Cardiac septum (tissue), 1 donor: ENCODE measurements at regions not wholly inside any gene's neighbourhood (a gene's known extent, or its start where the extent isn't known, plus 50 kb on each side); places are given as distances from the start of the nearest gene placed in this dataset.
"Not testable (repeated sequence)": the region's sequence is repeated elsewhere in the genome, so short reads cannot be mapped to it uniquely, and the experiment has no call there.

Experiments used
- DNase-seq: peaks from one replicate; pipeline ENCODE4 v3.0.0-alpha.2; 2020; ENCODE audit warnings: low spot score
- intact Hi-C: fragments of 100-400 bp; cut with DNase I; formaldehyde crosslinking; loops from one replicate; pipeline ENCODE4 v1.14.0; 2022
- donor health status: DM: no; HTN: no; CAD: no.

- intact Hi-C loops = loop anchor here (10.0 kb wide), 1 partner anchor 1605 kb away; a partner anchor contains a TSS
- DNase-seq = no peak
Measured at GRCh38 chr6:27829453-27830211, 82.6 kb downstream of the OR2B2 start.

- DNase-seq, intact Hi-C loops: not testable (repeated sequence)
Measured at GRCh38 chr6:27827477-27827876, 84.7 kb downstream of the OR2B2 start.

- DNase-seq, intact Hi-C loops: not testable (repeated sequence)
Measured at GRCh38 chr6:27826612-27826985, 85.6 kb downstream of the OR2B2 start.

DNA sequence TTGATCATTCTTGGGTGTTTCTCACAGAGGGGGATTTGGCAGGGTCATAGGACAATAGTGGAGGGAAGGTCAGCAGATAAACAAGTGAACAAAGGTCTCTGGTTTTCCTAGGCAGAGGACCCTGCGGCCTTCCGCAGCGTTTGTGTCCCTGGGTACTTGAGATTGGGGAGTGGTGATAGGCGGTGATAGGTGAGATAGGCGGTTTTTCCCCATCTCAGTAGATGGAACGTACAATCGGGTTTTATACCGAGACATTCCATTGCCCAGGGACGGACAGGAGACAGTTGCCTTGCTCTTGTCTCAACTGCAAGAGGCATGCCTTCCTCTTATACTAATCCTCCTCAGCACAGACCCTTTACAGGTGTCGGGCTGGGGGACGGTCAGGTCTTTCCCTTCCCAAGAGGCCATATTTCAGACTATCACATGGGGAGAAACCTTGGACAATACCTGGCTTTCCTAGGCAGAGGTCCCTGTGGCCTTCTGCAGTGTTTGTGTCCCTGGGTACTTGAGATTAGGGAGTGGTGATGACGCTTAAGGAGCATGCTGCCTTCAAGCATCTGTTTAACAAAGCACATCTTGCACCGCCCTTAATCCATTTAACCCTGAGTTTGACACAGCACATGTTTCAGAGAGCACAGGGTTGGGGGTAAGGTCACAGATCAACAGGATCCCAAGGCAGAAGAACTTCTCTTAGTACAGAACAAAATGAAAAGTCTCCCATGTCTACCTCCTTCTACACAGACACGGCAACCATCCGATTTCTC, 86.2 kb downstream of the OR2B2 start:
- intact Hi-C loops, DNase-seq: not testable (repeated sequence)

GRCh38 chr6:27825025-27825793, 87.0 kb downstream of the OR2B2 start:
- intact Hi-C loops = no loop called here
- DNase-seq = no peak

DNA sequence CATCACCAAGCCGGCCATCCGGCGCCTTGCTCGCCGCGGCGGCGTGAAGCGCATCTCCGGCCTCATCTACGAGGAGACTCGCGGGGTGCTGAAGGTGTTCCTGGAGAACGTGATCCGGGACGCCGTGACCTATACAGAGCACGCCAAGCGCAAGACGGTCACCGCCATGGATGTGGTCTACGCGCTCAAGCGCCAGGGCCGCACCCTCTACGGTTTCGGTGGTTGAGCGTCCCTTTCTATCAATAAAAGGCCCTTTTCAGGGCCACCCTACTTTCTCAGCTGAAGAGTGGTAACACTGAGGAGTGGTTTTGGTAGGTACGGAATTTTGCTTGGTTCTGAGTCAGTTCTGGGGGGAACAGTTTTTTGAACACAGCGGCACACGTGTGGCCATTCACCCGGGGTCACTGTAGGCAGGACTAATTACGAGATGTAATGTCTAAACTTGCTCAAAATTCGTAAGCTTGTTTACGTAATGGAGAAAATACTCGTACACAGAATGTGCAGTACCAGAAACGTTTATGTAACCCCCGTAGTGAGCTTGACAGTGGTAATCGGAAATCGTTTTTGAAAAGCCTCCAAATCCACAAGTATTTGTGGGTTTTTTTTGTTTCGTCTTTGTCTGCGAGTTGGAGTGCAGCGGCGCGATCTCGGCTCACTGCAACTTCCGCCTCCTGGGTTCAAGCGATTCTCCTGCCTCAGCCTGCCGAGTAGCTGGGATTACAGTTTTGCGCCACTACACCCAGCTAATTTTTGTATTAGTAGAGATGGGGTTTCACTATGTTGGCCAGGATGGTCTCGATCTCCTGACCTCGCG, 87.8 kb downstream of the OR2B2 start:
- not testable (repeated sequence) for DNase-seq

DNA sequence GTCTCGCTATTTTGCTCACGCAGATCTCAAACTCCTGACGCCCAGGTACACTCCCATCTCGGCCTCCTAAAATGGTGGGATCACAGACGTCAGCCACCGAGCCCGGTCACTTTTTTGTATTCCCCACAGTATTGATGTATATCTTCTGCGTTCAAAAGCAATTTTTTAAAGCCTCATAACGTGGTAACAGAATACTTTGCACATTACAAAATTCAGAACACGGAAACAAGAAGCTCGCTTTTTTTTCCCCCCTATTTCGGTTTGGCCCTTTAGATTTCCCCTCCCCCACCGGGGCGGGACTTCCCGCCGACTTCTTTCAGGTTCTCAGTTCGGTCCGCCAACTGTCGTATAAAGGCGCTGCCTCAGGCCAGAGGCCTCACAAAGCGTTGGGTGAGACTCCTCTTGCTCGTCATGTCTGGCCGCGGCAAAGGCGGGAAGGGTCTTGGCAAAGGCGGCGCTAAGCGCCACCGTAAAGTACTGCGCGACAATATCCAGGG, 88.4 kb downstream of the OR2B2 start:
- intact Hi-C loops, DNase-seq: not testable (repeated sequence)

More for the DNA sequence above, 87.8 kb downstream of the OR2B2 start:
- intact Hi-C loops = not testable (repeated sequence)

GRCh38 chr6:27816906-27817305, 95.3 kb downstream of the OR2B2 start:
- intact Hi-C loops = loop anchor here (10.0 kb wide), 1 partner anchor 1782 kb away; a partner anchor contains a TSS
- DNase-seq = no peak

DNA sequence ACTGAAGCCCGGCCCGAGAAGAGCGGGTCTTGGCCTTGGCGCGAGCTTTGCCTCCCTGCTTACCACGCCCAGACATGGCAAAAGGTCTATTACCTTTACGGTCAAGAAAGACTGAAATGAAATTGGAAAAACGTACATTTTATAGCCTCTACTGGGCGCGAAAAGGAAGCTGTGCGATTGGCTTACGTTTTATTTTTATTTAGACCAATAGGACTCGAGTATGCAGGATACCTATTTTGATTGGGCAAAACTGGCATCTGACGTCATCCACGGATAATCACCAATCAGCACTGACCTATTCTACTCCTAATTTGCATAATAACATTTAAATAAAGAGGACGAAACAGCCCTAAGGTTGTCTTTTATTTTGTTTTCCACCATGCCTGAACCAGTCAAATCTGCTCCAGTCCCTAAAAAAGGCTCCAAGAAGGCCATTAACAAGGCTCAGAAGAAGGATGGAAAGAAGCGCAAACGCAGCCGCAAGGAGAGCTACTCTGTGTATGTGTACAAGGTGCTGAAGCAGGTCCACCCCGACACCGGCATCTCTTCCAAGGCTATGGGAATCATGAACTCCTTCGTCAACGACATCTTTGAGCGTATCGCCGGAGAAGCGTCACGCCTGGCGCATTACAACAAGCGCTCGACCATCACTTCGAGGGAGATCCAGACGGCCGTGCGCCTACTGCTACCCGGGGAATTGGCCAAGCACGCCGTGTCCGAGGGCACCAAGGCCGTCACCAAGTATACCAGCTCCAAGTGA, 97.4 kb downstream of the OR2B2 start:
- no peak for DNase-seq
- intact Hi-C loops = loop anchor here (5.0 to 10.0 kb wide), 2 partner anchors 77 to 1780 kb away; a partner anchor contains a TSS

DNA sequence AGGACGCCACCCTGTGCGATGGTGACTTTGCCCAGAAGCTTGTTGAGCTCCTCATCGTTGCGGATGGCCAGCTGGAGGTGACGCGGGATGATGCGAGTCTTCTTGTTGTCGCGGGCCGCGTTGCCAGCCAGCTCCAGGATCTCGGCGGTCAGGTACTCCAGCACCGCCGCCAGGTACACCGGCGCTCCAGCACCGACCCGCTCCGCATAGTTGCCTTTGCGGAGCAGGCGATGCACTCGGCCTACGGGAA, 97.9 kb downstream of the OR2B2 start:
- DNase-seq = not testable (repeated sequence)
- intact Hi-C loops = loop anchor here (5.0 to 10.0 kb wide), 2 partner anchors 78 to 1780 kb away; a partner anchor contains a TSS

DNA sequence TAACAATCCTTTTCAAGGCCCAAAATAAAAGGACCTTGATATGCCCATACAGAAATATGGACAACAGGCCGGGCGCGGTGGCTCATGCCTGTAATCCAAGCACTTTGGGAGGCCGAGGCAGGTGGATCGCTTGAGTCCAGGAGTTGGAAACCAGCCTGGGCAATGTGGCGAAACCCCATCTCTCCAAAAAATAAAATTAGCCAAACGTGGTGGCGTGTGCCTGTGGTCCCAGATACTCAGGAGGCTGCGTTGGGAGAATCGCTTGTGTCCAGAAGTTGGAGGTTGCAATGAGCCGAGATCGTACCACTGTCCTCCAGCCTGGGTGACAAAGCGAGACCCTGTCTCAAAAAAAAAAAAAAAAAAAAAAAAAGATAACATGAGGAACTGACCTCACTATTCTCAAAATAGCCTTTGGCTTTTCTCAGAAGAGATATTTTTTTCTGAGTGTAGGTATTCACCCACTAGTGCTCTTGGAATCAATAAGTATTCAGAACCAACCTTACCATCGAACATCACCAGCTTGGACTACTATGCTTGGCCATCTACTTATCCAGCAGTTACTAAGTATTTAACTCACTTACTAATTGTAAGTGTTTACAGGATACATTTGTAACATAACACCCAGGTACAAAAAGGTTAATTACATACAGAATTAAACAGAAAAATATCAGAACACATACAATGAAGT, 99.2 kb downstream of the OR2B2 start:
- intact Hi-C loops = loop anchor here (5.0 to 10.0 kb wide), 2 partner anchors 79 to 1778 kb away; a partner anchor contains a TSS

GRCh38 chr6:27812078-27812804, 100.0 kb downstream of the OR2B2 start:
- intact Hi-C loops = loop anchor here (5.0 to 10.0 kb wide), 2 partner anchors 80 to 1777 kb away; a partner anchor contains a TSS
- no peak for DNase-seq

More for the DNA sequence above, 99.2 kb downstream of the OR2B2 start:
- no peak for DNase-seq

DNA sequence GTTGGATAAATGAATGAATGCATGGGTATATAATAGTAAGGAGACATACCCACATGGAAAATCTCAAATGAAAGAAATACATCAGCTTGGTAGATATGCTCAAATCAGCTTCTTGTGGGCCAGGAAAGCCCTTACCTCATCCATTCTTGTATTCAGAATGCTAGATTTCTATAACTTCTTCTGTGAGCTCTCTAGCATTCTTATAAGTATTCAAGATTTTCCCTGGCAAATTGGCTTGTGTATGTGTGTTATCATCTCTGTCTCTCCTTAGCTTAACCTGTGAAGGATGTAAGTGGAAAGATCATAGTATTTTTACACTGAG, 100.8 kb downstream of the OR2B2 start:
- no peak for DNase-seq
- intact Hi-C loops = loop anchor here (5.0 to 10.0 kb wide), 2 partner anchors 81 to 1777 kb away; a partner anchor contains a TSS

- no peak for DNase-seq
- intact Hi-C loops = loop anchor here (5.0 to 10.0 kb wide), 2 partner anchors 81 to 1776 kb away; a partner anchor contains a TSS
Measured at GRCh38 chr6:27810768-27811450, 101.3 kb downstream of the OR2B2 start.

DNA sequence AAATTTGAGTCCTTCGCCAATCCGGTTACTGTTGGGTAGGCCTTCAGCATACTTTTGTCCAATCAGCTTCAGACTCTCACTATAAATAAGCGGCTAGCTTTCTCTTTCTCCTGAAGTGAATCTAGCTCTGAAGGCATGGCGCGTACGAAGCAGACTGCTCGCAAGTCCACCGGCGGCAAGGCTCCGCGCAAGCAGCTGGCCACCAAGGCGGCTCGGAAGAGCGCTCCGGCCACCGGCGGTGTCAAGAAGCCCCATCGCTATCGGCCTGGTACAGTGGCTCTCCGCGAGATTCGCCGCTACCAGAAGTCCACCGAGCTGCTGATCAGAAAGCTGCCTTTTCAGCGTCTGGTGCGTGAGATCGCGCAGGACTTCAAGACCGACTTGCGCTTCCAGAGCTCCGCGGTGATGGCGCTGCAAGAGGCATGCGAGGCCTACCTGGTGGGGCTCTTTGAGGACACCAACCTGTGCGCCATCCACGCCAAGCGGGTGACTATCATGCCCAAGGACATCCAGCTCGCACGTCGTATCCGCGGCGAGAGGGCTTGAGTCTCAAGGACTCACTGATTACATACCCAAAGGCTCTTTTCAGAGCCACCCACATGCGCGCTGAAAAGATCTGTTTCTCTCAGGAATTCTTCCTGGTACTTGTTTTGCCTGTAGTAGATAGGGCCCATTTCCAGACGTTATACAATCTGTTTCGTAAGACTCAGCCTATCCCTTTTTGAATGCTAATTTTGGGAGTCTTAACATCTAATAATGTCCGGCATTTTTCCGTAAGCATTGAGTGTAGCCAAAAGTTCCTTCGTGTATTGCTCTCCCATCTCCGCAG, 102.0 kb downstream of the OR2B2 start:
- DNase-seq = peak; percentile 88
- intact Hi-C loops = loop anchor here (5.0 to 10.0 kb wide), 2 partner anchors 82 to 1775 kb away; a partner anchor contains a TSS
